Stimulated activated CD4-positive, alpha-beta T cell treated with anti-CD3 and anti-CD28 coated beads, Interleukin-12 subunit alpha, Interleukin-12 subunit beta, amount 100 ng/mL, for 48 hours (primary cell): ENCODE measurements at regions not wholly inside any gene's neighbourhood (a gene's known extent, or its start where the extent isn't known, plus 50 kb on each side); places are given as distances from the start of the nearest gene placed in this dataset.
"Not testable (repeated sequence)": the region's sequence is repeated elsewhere in the genome, so short reads cannot be mapped to it uniquely, and the experiment has no call there.

Experiments
- DNase-seq, 3 donors: peaks; one replicate each; pipeline ENCODE4 v3.0.0-alpha.2; 2020; ENCODE audit warnings: low read depth in 2 of 3, low spot score in 1 of 3

DNA sequence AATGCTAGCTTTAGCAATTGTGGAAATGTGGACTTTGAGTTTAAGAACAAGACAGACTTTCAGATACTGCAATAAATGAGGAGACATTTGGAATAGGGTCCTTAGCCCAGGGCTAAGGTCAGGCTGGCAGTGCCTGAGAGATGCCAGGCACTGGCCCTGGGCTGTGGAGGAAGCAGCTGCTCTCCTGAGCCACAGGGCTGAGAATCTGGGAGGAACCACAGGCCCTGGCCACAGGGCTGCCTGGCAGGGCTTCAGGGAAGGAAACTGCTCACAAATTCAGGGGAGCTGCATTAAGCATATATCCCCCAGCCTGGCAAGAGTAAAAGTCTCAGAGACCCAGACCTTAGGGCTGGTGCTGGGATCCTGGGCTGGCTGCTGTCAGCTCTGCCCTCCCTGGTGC, 305.1 kb downstream of the RPIA start:
- not testable (repeated sequence) for DNase-seq

DNA sequence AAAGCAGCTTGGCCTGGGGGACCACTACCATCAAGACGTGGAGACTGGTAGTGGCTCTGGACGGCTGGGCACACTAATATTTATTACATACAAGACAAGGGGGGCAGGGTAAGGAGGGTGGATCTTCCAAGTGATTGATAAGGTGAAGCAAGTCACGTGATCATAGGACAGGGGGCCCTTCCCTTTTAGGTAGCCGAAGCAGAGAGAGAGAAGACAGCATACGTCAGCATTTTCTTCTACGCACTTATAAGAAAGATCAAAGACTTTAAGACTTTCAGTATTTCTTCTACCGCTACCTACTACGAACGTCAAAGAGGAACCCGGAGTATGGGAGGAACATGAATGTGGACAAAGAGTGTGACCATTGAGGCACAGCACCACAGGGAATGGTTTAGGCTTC, 307.9 kb downstream of the RPIA start:
- DNase-seq: no peak

DNA sequence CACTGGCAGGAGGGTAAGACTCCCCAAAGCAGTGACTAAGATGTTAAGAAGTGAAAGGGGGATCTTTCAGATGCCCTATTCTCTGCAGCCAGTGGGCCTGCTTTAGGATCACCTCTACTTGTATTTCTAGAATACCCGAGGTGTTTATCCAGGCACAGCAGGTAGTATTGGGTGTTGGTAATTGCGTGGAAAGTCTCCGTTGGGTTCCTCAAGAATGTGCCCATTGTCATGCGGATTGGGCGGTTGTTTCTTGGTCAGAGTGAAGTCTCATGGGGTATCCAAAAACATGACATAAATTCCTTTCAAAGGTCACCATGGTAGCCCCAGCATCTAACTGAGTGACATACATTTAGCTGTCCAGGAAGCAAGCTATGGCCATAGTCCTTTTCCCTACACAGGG, 308.8 kb downstream of the RPIA start:
- no peak for DNase-seq

DNA sequence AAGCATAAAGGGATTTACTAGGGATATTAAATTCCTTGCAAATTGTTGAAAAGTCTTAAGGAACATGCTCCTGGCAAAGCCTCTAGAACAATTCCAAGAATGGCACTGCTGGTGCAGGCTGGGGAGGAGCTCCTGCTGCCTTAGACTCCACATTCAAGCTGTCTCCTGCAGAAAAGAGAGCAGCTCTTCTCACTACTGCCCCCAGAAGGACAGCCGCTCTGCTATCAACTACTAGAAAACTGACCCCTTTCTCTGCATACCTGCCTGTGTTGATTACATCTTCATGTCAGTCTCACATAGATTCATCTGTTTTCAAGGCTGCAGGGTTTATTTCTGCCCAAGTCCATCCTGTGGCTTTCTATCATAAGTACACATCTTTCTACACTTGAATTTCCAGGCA, 312.8 kb downstream of the RPIA start:
- DNase-seq: not testable (repeated sequence)

DNA sequence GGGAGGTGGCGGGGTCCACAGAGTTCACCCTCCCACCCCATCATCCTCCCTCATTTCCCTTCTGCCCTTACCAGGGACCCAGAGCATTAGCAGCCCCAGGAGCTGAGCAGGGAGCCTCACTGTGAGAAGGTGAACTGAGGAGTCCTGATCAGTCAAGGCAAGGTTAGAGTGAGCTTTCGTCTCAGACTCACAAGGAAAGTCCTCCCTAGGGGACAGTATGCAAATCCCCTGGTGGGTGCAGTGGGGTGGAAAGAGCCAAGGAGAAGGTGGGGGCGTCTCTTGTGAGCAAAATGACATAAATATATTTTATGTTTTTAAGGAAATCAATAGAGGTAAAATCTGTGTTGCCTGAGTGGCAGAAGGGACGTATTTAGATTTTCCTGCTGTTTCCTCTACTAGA, 329.1 kb downstream of the RPIA start:
- not testable (repeated sequence) for DNase-seq

DNA sequence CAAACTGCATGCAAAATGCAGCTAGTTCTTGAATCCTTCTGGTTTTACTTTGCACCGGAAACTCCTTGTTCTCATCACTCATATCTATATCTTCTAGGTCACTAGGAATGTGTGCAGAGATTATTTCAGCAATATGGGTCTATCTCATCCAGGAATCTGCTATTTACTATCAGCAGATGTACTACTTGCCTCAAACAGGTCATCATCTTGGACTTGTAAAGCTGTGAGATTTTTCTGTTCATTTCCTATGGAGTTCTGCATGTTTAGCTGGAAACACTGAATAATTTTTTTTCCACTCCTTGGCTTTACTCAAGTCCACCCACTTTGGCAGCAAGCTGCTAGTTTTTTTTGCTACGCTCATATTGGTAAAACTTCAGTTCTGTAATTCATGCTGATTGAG, 334.8 kb downstream of the RPIA start:
- DNase-seq: not testable (repeated sequence)

DNA sequence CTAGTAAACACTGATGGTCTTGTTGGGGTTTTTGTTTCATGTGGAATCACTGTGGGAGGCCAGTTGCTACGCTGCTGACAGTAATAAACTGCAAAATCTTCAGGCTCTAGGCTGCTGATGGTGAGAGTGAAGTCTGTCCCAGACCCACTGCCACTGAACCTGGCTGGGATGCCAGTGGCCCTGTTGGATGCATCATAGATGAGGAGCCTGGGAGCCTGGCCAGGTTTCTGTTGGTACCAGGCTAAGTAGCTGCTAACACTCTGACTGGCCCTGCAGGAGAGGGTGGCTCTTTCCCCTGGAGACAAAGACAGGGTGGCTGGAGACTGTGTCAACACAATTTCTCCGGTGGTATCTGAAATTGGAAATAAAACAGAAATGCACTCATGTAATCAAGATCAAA, 335.6 kb downstream of the RPIA start:
- DNase-seq: not testable (repeated sequence)

DNA sequence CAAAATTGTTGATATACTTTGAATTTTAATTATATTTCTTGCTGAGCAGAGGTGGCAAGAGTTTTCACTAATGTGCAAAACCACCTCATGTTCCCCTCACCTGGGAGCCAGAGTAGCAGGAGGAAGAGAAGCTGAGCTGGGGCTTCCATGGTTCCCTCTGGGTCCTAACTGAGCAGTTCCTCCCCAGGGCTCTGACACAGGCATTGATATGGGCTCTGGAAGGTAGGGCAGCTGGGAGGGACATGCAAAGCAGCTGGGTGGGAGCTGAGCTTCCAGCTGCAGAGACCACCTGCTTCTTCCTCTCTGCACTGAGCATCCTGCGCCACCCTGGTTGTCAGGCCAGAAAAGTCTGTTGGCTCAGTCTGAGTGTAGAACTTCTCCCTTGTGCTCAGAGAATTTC, 336.1 kb downstream of the RPIA start:
- DNase-seq: not testable (repeated sequence)

DNA sequence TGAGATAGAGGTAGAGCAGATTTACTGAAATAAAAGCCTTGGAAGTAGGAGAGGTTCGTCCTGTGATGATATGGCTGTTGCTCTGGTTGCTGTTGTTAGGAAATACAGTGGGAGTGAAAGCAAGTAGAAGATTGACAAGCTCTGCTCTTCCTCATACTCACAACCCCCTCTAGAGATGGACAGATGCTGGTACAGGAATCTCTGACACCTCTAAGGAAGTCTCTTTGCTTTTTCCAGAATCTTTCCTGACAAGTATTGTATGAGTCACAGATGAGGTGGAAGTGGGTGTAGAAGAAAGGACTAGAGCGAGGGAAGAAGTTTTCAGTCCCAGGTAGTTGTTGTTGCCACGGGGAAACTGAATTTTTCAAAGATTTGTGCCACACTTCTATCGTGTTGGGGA, 337.8 kb downstream of the RPIA start:
- not testable (repeated sequence) for DNase-seq

DNA sequence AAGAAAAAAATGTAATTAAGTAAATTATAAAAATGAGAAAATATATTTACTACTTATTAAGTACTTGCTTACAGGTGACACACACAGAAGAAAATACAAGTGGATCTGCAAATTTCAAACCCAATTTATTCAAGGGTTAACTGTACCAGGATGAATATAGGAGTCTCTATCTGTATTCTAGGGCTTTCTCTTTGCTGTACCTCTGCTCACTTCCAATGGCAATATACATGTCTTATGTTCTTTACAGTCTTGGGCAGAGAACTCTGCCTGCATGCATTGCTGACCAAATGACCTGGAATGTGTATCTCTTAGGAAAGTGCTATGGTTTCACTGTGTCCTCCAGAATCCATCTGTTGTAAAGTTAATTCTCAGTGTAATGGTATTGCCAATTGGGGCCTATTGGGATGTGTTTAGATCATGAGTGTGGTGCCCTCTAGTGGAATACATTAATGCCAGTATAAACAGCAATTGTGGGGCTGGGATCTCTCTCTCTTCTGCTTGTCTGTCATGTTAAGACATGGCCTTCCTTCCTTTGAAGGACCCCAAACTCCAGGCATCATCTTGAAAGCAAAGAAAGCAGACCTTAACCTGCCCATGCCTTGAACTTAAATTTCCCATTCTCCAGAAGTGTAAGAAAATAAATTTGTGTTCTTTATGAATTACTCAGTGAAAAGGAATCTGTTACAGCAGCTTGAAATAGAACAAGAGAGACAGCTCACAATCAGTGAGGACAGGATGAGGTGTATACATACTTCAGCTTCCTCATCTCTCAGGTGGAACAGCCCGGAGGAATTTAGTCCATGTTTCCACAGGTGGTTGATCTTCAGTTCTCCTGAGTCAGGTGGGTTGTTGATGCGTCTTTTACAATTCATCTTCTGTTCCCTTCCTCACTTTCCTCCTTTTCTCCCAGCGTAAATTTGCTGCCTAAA, 356.9 kb downstream of the RPIA start:
- DNase-seq: peak in 1 of 3 donors; percentile 9

DNA sequence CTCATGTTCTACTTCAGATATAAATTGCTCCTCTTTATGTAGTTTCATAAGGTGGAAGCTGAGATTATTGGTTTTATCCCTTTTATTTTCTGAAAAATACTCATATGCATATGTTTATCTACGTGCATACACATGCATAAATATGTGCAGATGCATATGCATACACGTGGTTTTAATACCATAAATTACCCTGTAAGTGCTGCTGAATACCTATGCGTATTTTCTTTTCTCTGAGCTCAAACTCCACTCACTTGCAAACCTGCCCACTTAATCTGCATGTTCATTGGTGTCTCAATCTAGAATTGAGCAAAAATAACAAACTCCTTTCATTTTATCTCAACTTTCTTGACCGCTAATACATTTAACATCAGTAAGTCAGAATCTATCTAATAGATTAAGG, 367.1 kb downstream of the RPIA start:
- not testable (repeated sequence) for DNase-seq

DNA sequence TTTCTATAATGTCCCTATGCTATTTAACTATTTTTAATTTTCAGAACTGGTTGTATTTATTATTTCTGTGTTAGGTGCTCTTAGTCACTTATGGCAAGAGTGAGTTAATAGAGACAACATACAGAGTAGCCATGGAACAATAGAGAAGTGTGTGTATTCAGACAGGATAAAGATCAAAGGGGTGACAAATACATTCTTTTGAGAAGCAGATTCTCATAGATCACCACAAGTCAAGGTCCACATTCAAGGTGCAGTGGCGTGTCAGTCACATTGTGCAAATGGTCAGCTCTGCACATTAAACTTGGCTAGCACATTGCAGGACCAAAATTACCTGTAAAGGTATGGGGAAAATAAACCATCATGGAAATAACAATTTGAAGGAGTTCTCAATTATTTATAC, 369.7 kb downstream of the RPIA start:
- DNase-seq: not testable (repeated sequence)

DNA sequence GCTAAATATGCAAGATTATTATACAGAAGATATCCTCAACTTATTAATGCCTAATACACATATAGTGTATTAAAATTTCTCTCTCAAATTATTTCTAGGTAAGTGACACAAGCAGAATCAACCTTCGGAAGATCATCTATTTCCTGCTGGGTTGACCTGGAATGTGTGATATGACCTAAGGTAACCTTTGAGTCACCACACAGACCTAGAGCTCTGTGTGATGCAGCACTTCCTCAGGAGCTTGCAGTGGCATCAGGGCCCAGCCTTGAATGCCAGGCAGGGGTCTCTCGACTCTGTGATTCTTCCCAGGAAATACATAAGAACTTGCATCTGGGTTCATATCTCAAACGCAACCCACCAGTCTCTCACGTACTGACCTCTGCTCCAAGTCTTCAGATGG, 385.3 kb downstream of the RPIA start:
- DNase-seq: not testable (repeated sequence)

DNA sequence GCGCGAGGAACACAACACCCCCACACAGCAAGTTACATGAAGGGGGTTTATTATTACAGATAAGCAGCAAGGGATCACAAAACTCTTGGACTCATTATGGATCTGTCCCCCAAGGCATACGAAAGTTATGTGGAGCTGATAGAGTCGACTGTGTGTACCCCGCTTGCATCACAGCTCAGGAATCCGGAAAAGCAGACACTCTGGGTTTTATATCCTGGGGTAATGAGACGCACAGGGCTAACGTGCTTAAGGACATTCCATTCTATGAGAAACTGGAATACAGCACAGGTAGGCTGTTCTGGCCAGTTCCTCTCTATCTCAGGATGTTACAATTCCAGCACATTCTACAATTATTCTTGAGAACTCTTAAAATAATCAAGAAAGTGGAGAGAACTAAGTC, 401.4 kb downstream of the RPIA start:
- not testable (repeated sequence) for DNase-seq

DNA sequence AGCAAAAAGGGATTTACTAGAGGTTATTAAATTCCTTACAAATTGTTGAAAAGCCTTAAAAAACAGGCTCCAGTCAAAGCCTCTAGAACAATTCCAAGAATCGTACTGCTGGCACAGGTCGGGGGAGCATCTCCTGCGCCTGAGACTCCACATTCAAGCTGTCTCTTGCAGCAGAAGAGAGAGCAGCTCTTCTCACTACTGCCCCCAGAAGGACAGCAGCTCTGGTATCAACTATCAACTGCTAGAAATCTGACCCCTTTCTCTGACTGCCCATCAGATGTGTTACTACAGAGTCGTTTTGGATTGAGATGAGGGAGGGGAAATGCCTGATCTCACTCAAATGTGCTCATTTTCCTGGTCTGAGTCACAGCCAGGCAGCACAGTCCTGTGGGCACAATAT, 403.6 kb downstream of the RPIA start:
- DNase-seq: not testable (repeated sequence)

DNA sequence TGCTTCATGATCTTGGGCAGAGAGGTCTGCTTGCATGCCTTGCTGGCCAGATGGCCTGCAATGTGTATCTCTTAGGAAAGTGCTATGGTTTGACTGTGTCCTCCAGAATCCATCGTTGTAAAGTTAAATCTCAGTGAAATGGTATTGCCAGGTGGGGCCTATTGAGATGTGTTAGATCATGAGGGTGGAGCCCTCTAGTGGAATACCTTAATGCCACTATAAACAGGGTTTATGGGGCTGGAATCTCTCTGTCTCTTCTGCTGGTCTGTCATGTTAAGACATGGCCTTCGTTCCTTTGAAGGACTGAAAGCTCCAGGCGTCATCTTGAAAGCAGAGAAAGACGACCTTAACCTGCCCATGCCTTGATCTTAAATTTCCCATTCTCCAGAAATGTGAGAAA, 411.1 kb downstream of the RPIA start:
- not testable (repeated sequence) for DNase-seq

DNA sequence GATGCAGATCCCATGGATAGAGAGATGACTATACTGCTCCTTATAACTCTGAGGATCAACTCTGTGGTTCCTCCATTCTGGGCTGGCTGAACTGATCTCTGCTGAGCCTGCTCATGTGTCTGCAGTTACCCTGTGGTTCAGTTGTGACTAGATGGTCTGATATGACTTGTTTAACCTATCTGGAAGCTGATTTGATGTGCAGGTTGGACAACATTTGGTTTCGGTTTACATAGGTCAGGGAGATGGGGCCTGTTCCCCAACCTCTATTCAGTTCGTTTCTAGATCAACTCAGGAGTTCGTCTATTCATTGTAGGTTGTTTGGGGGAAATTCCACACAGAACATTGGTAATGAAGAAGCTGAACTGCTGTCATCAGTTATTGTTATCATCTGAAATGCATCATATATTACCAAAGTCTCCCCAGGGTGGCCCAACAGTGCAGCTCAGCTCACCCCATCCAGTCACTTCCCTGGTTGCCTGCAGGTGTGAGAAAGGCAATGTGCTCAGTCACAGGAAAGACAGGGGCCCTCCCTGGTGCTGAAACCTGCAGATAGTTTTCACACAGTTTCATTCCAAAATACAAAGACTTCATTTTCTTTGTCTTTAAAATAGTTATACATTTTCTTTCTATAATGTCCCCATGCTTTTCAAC, 415.0 kb downstream of the RPIA start:
- DNase-seq: not testable (repeated sequence)

DNA sequence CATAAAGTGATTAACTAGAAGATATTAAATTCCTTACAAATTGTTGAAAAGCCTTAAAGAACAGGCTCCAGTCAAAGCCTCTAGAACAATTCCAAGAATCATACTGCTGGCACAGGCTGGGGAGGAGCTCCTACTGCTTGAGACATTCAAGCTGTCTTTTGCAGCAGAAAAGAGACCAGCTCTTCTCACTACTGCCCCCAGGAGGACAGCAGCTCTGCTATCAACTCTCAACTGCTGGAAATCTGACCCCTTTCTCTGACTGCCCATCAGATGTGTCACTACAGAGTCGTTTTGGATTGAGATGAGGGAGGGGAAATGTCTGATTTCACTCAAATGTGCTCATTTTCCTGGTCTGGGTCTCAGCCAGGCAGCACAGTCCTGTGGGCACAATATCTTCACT, 421.0 kb downstream of the RPIA start:
- DNase-seq: not testable (repeated sequence)

DNA sequence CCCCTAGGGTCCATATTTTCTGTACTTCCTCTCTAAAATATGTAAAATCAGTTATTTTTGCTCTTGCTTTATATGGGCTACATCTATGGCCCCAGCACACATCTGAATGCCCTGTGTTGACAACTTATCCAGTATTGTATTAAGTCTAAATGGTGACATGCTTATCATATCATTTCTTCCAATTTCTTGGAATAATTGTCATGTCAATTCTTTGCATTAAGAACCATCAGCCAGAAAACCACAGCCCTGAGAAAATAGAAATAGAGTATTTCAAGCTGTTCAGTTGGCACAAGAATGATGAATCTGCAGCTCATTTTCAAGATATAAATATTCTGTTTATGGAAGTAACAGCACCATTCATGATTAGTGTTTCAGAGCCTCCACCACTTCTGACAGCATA, 421.8 kb downstream of the RPIA start:
- DNase-seq: not testable (repeated sequence)

DNA sequence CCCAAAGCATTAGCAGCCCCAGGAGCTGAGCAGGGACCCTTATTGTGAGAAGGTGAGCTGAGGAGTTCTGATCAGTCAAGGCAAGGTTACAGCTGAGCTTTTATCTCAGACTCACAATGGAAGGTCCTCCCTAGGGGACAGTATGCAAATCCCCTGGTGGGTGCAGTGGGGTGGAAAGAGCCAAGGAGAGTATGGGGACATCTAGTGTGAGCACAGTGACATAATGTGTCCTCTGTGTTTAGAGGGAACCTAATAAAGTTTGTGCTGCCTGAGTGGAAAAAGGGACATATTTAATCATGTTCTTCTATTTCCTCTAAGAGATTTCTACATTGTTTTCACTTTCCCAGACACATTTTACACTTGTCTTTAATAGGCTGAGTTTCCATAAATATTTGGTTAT, 438.0 kb downstream of the RPIA start:
- DNase-seq: not testable (repeated sequence)

DNA sequence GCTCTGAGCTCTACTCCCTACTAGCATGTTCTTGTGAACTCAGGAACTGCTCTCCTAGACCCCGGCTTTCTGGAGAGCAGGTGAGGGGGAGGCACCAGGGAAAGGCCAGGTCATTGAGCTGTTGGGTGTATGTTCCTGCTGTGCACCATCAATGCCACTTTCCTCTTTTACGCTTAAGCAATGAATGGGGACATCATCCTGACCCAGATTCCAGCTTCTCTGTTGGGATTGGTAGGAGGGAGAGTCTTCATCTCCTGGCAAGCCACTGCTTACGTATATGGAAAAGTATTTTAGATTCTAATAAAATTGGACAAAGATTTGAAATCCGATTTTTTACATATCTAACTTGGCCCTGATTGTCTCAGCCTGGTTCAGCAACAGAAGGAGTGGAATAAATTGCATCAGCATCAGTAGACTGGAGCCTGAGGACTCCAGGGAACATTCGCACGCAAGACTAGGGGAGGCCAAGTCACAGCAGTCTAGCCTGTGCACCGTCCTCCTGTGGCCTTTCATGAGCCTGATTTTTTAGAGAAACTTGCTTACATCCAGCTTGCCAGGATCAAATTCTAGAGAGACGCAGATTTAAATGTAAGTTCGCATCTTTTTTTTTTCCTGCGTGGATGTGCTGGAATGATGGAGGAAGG, 439.3 kb downstream of the RPIA start:
- not testable (repeated sequence) for DNase-seq

DNA sequence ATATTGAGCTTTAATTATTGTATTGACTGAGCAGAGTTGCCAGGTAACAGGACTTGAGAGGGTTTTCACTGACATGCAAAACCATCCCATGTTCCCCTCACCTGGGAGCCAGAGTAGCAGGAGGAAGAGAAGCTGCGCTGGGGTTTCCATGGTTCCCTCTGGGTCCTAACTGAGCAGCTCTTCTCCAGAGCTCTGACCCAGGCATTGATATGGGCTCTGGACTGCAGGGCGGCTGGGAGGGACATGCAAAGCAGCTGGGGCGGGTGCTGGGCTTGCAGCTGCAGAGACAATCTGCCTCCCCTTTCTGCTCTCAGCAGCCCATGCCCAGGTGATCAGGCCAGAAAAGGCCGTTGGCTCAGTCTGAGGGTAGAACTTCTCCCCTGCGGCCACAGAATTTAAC, 451.5 kb downstream of the RPIA start:
- not testable (repeated sequence) for DNase-seq
